ENCODE measurements at regions not wholly inside any gene's neighbourhood (a gene's known extent, or its start where the extent isn't known, plus 50 kb on each side); places are given as distances from the start of the nearest gene placed in this dataset.

GRCh38 chr22:47471406-47471805 is 709.0 kb downstream of the TBC1D22A start:
- Histone ChIP-seq H3K56ac (ENCODE audit: extremely low read depth, insufficient read depth, low read length) (no peak overlapping the region), H4K91ac (ENCODE audit: insufficient read depth, low read depth, low read length) (no peak overlapping the region), H3K4me3 (ENCODE audit: insufficient read depth, low read depth, low read length) (no peak overlapping the region), H2AFZ (replicated peaks; ENCODE audit: low read length, poor library complexity) (no peak overlapping the region), H4K20me1 (ENCODE audit: insufficient read depth, low read length) (no peaks in the 10 kb centered on the region), H2AK9ac (replicated peaks; ENCODE audit: low read depth, low read length, poor library complexity) (no peak overlapping the region), H3K18ac (ENCODE audit: low read depth, low read length) (no peak overlapping the region), H3K9me1 (ENCODE audit: insufficient read depth, low read length) (no peaks in the 10 kb centered on the region), H3K4ac (ENCODE audit: low read depth, low read length) (no peak overlapping the region), H3K23ac (ENCODE audit: low read depth, low read length) (no peak overlapping the region), H3K9me3 (ENCODE audit: control insufficient read depth, insufficient read depth, low read length) (peaks cover 10% of the 10 kb centered on the region; the same call in 1 of the 2 replicates), H4K8ac (ENCODE audit: low read depth in 2 of 2, low read length in 2 of 2) (no peak overlapping the region), H2BK20ac (ENCODE audit: low read depth, low read length) (no peak overlapping the region), H2BK15ac (ENCODE audit: low read depth, low read length) (no peak overlapping the region), H2AK5ac (ENCODE audit: low read depth, low read length) (no peak overlapping the region), H2BK120ac (ENCODE audit: low read depth, low read length) (no peak overlapping the region), H3K36me3 (ENCODE audit: control insufficient read depth, insufficient read depth, low read length) (no peaks in the 10 kb centered on the region), H2BK5ac (ENCODE audit: low read depth, low read length, poor library complexity, severe bottlenecking) (no peak overlapping the region), H3K9ac (ENCODE audit: low read depth, low read length) (no peak overlapping the region), H3K27ac (ENCODE audit: insufficient read depth, low read length) (no peak overlapping the region), H3K4me1 (ENCODE audit: control insufficient read depth, insufficient read depth, low read length) (no peaks in the 10 kb centered on the region), H3K4me2 (ENCODE audit: low read depth, low read length) (no peak overlapping the region), H3K14ac (replicated peaks; ENCODE audit: low read depth, low read length) (no peak overlapping the region), H4K5ac (ENCODE audit: low read depth, low read length) (no peak overlapping the region), H3K27me3 (ENCODE audit: control insufficient read depth, insufficient read depth, low read length) (no peaks in the 10 kb centered on the region), H3K79me1 (ENCODE audit: low read depth in 1 of 2, low read length in 2 of 2) (no peaks in the 10 kb centered on the region)
- ChIA-PET CTCF (no interaction called here), POLR2A (ENCODE audit: unreplicated experiment) (no interaction called here)
- in situ Hi-C loops (cut with MboI; ENCODE audit: low sequenced_read_pairs) = no loop called here
- WGBS, 2 experiments (ENCODE audit: extremely low coverage in 2 of 2, insufficient read length in 1 of 2) = no CpG with 5 or more reads among the region's 3 CpGs
- dilution Hi-C loops (cut with HindIII; ENCODE audit: low sequenced_read_pairs, unreplicated experiment) = no loop called here
- TF ChIP-seq MXI1 (IDR thresholded peaks at IDR 0.05; ENCODE audit: borderline replicate concordance, low read depth, low read length) (no peak), RFX5 (IDR thresholded peaks at IDR 0.05; ENCODE audit: low read depth, low read length) (no peak), FOS (IDR thresholded peaks at IDR 0.05; ENCODE audit: low read depth, low read length) (no peak), ELK1 (IDR thresholded peaks at IDR 0.05; ENCODE audit: borderline replicate concordance, low read depth, low read length) (no peak), CTCF (conservative IDR thresholded peaks at IDR 0.05; ENCODE audit: low read depth, low read length) (no peak), MAFK (IDR thresholded peaks at IDR 0.05; ENCODE audit: low read depth, low read length) (no peak), CHD1 (IDR thresholded peaks at IDR 0.05; ENCODE audit: low read depth, low read length) (no peak), SMC3 (IDR thresholded peaks at IDR 0.05; ENCODE audit: low read depth, low read length) (no peak), MAZ (IDR thresholded peaks at IDR 0.05; ENCODE audit: borderline replicate concordance, low read depth, low read length) (no peak), USF2 (IDR thresholded peaks at IDR 0.05; ENCODE audit: low read depth, low read length) (no peak), NFE2L2 (IDR thresholded peaks at IDR 0.05; ENCODE audit: low read depth, low read length) (no peak), POLR2A (IDR thresholded peaks at IDR 0.05; ENCODE audit: low read depth, low read length) (no peak), RAD21 (IDR thresholded peaks at IDR 0.05; ENCODE audit: low read length) (no peak), BHLHE40 (IDR thresholded peaks at IDR 0.05; ENCODE audit: low read depth, low read length) (no peak), RCOR1 (IDR thresholded peaks at IDR 0.05; ENCODE audit: insufficient replicate concordance, low read length) (no peak), CEBPB (IDR thresholded peaks at IDR 0.05; ENCODE audit: low read depth, low read length) (no peak)
- DNase-seq = no peak
- intact Hi-C loops (cut with micrococcal nuclease) = no loop called here
- ATAC-seq (ENCODE audit: low read depth) = no peak
- BruUV-seq (replicated peaks) = no TSS peak

Data from IMR-90 (cell line).